ENCODE measurements at regions not wholly inside any gene's neighbourhood (a gene's known extent, or its start where the extent isn't known, plus 50 kb on each side); places are given as distances from the start of the nearest gene placed in this dataset.

GRCh38 chr5:96017951-96018350 is 56.3 kb upstream of the ELL2 start:
- no peak for TF ChIP-seq CTCF (conservative IDR thresholded peaks at IDR 0.05; ENCODE audit: low read depth, low read length)
- TF ChIP-seq EZH2 (IDR thresholded peaks at IDR 0.05; ENCODE audit: borderline replicate concordance, low read depth, low read length, poor library complexity, severe bottlenecking) = no peak
